ENCODE measurements at regions not wholly inside any gene's neighbourhood (a gene's known extent, or its start where the extent isn't known, plus 50 kb on each side); places are given as distances from the start of the nearest gene placed in this dataset.

DNA sequence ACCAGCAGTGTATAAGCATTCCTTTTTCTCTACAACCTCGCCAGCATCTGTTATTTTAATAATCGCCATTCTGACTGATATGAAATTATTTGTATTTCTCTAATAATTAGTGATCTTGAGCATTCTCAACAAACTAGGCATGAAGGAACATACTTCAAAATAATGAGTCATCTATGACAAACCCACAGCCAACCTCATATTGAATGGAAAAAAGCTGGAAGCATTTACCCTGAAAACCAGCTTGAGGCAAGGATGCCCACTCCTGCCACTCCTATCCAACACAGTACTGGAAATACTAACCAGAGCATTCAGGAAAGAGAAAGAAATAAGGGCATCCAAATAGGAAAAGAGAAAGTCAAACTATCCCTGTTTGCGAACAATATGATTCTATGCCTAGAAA lies 390.6 kb upstream of the ID4 start:
- Histone ChIP-seq H3K27me3 (replicated peaks; ENCODE audit: control insufficient read depth, insufficient read depth, low read length, poor library complexity, severe bottlenecking) (no peaks in the 10 kb centered on the region), H3K27ac (ENCODE audit: insufficient read depth, low read length, poor library complexity, severe bottlenecking) (no peak overlapping the region), H3K4me3 (ENCODE audit: insufficient read depth, low read depth, low read length, poor library complexity, severe bottlenecking) (no peak overlapping the region), H3K9me3 (ENCODE audit: control insufficient read depth, low read length) (no peaks in the 10 kb centered on the region), H3K4me1 (ENCODE audit: control insufficient read depth, insufficient read depth, low read length, poor library complexity, severe bottlenecking) (no peaks in the 10 kb centered on the region), H3K36me3 (ENCODE audit: control insufficient read depth, insufficient read depth, low read length) (no peaks in the 10 kb centered on the region)
- DNase-seq: no peak

- Histone ChIP-seq H3K36me3 (ENCODE audit: control insufficient read depth, insufficient read depth, low read length) (no peaks in the 10 kb centered on the region), H3K4me1 (ENCODE audit: control insufficient read depth, insufficient read depth, low read length, poor library complexity, severe bottlenecking) (no peaks in the 10 kb centered on the region), H3K27ac (ENCODE audit: insufficient read depth, low read length, poor library complexity, severe bottlenecking) (no peak overlapping the region), H3K4me3 (ENCODE audit: insufficient read depth, low read depth, low read length, poor library complexity, severe bottlenecking) (no peak overlapping the region), H3K9me3 (ENCODE audit: control insufficient read depth, low read length) (no peaks in the 10 kb centered on the region), H3K27me3 (replicated peaks; ENCODE audit: control insufficient read depth, insufficient read depth, low read length, poor library complexity, severe bottlenecking) (no peaks in the 10 kb centered on the region)
- no peak for DNase-seq
These were observed 386.5 kb upstream of the ID4 start for GRCh38 chr6:19450651-19451050.

DNA sequence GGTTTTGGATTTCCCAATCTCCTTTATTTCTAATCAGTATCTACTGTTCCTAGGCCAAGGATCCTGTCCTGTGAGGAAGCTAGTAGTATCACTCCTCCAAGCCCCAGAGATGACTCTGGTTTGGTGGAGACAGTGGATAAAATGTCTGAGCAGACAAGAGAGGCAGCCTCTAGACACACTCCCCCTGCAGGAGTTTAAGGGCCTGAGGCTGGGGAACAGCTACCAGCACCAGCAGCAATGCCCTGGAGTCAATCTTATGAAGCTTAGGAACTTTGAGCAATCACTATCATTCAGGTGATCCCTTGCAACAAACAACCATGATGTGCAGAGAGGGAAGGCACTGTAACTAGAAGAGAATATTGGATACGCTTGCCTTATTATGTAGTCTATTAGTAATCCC lies 384.7 kb upstream of the ID4 start:
- Histone ChIP-seq H3K36me3 (ENCODE audit: control insufficient read depth, insufficient read depth, low read length) (no peaks in the 10 kb centered on the region), H3K4me3 (ENCODE audit: insufficient read depth, low read depth, low read length, poor library complexity, severe bottlenecking) (no peak overlapping the region), H3K4me1 (ENCODE audit: control insufficient read depth, insufficient read depth, low read length, poor library complexity, severe bottlenecking) (no peaks in the 10 kb centered on the region), H3K27me3 (replicated peaks; ENCODE audit: control insufficient read depth, insufficient read depth, low read length, poor library complexity, severe bottlenecking) (no peaks in the 10 kb centered on the region), H3K9me3 (ENCODE audit: control insufficient read depth, low read length) (no peaks in the 10 kb centered on the region), H3K27ac (ENCODE audit: insufficient read depth, low read length, poor library complexity, severe bottlenecking) (no peak overlapping the region)
- DNase-seq: no peak

- no peak overlapping the region for H3K27ac ChIP-seq (ENCODE audit: insufficient read depth, low read length, poor library complexity, severe bottlenecking)
- DNase-seq: no peak
- no peaks in the 10 kb centered on the region for H3K36me3 ChIP-seq (ENCODE audit: control insufficient read depth, insufficient read depth, low read length)
- H3K9me3 ChIP-seq (ENCODE audit: control insufficient read depth, low read length): no peaks in the 10 kb centered on the region
- H3K4me1 ChIP-seq (ENCODE audit: control insufficient read depth, insufficient read depth, low read length, poor library complexity, severe bottlenecking): no peaks in the 10 kb centered on the region
- no peaks in the 10 kb centered on the region for H3K27me3 ChIP-seq (replicated peaks; ENCODE audit: control insufficient read depth, insufficient read depth, low read length, poor library complexity, severe bottlenecking)
- no peak overlapping the region for H3K4me3 ChIP-seq (ENCODE audit: insufficient read depth, low read depth, low read length, poor library complexity, severe bottlenecking)
These were observed 383.0 kb upstream of the ID4 start for GRCh38 chr6:19454001-19454720.

- Histone ChIP-seq H3K4me1 (ENCODE audit: control insufficient read depth, insufficient read depth, low read length, poor library complexity, severe bottlenecking) (no peaks in the 10 kb centered on the region), H3K36me3 (ENCODE audit: control insufficient read depth, insufficient read depth, low read length) (no peaks in the 10 kb centered on the region), H3K9me3 (ENCODE audit: control insufficient read depth, low read length) (no peaks in the 10 kb centered on the region), H3K27me3 (replicated peaks; ENCODE audit: control insufficient read depth, insufficient read depth, low read length, poor library complexity, severe bottlenecking) (no peaks in the 10 kb centered on the region), H3K27ac (ENCODE audit: insufficient read depth, low read length, poor library complexity, severe bottlenecking) (no peak overlapping the region), H3K4me3 (ENCODE audit: insufficient read depth, low read depth, low read length, poor library complexity, severe bottlenecking) (no peak overlapping the region)
- DNase-seq: no peak
These were observed 382.3 kb upstream of the ID4 start for GRCh38 chr6:19454721-19455392.

DNA sequence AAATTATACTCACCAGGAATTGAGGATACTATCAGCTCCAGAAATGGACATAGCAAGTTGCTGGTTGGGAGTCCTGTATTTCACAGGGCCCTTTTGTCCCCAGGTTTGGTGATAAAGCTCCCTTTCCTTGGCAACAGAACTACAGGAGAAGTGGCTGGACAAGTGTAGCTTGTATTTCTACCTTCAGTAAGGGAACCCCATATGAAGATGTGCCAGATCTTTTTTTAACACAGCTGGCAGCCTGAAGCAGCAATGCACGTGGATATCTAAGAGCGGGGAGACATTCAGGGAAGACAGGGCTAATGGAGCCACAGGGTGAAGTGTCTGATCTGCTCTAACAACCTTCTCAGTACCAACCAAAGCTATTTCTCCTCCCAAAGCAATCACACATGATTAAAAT lies 373.9 kb upstream of the ID4 start:
- Histone ChIP-seq H3K9me3 (ENCODE audit: control insufficient read depth, low read length) (no peaks in the 10 kb centered on the region), H3K27me3 (replicated peaks; ENCODE audit: control insufficient read depth, insufficient read depth, low read length, poor library complexity, severe bottlenecking) (no peaks in the 10 kb centered on the region), H3K27ac (ENCODE audit: insufficient read depth, low read length, poor library complexity, severe bottlenecking) (no peak overlapping the region), H3K4me3 (ENCODE audit: insufficient read depth, low read depth, low read length, poor library complexity, severe bottlenecking) (no peak overlapping the region), H3K4me1 (ENCODE audit: control insufficient read depth, insufficient read depth, low read length, poor library complexity, severe bottlenecking) (no peaks in the 10 kb centered on the region), H3K36me3 (ENCODE audit: control insufficient read depth, insufficient read depth, low read length) (no peaks in the 10 kb centered on the region)
- DNase-seq: no peak

DNA sequence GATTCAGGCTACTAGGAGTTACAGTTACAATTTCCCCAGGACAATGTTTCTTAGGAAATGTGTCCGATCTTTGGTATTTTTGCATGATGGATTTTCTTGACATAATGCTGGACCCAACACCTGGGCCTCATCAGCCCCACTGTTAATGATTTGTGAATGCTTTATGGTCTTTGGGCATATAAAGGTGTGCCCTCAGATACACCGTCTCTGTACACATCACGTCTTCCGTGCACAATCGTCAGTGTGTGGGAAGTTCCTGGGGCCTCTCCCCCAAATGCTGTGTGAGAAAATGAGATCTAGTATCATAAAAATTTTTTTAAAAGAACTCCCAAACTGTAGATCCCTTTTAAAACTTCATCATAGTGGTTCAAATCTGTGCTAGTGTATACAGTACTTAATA lies 373.2 kb upstream of the ID4 start:
- Histone ChIP-seq H3K4me1 (ENCODE audit: control insufficient read depth, insufficient read depth, low read length, poor library complexity, severe bottlenecking) (no peaks in the 10 kb centered on the region), H3K4me3 (ENCODE audit: insufficient read depth, low read depth, low read length, poor library complexity, severe bottlenecking) (no peak overlapping the region), H3K36me3 (ENCODE audit: control insufficient read depth, insufficient read depth, low read length) (no peaks in the 10 kb centered on the region), H3K9me3 (ENCODE audit: control insufficient read depth, low read length) (no peaks in the 10 kb centered on the region), H3K27me3 (replicated peaks; ENCODE audit: control insufficient read depth, insufficient read depth, low read length, poor library complexity, severe bottlenecking) (no peaks in the 10 kb centered on the region), H3K27ac (ENCODE audit: insufficient read depth, low read length, poor library complexity, severe bottlenecking) (no peak overlapping the region)
- DNase-seq: no peak

- no peak overlapping the region for H3K27ac ChIP-seq (ENCODE audit: insufficient read depth, low read length, poor library complexity, severe bottlenecking)
- no peaks in the 10 kb centered on the region for H3K27me3 ChIP-seq (replicated peaks; ENCODE audit: control insufficient read depth, insufficient read depth, low read length, poor library complexity, severe bottlenecking)
- H3K4me1 ChIP-seq (ENCODE audit: control insufficient read depth, insufficient read depth, low read length, poor library complexity, severe bottlenecking): no peaks in the 10 kb centered on the region
- no peaks in the 10 kb centered on the region for H3K9me3 ChIP-seq (ENCODE audit: control insufficient read depth, low read length)
- no peak overlapping the region for H3K4me3 ChIP-seq (ENCODE audit: insufficient read depth, low read depth, low read length, poor library complexity, severe bottlenecking)
- no peak for DNase-seq
- no peaks in the 10 kb centered on the region for H3K36me3 ChIP-seq (ENCODE audit: control insufficient read depth, insufficient read depth, low read length)
These were observed 371.9 kb upstream of the ID4 start for GRCh38 chr6:19465256-19465655.

DNA sequence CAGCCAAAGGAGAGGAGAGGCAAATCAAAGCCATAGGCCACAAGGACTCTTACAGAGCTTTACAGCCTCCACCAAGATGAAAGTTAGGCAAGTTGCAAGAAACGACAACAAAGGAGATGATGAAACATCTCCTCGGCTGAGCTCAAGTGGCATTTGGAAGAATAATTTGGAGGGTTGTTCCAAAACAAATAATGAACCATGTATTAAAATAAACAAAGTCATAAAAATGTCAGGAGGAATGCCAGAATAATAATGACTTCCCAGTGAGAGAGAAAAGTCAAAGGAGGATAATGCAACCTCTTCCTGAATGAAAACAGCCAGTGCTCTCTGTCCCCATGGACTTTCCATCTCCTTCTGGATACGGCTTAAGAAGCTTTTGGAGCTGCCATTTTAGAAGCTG lies 371.4 kb upstream of the ID4 start:
- no peaks in the 10 kb centered on the region for H3K27me3 ChIP-seq (replicated peaks; ENCODE audit: control insufficient read depth, insufficient read depth, low read length, poor library complexity, severe bottlenecking)
- H3K36me3 ChIP-seq (ENCODE audit: control insufficient read depth, insufficient read depth, low read length): no peaks in the 10 kb centered on the region
- H3K9me3 ChIP-seq (ENCODE audit: control insufficient read depth, low read length): no peaks in the 10 kb centered on the region
- no peak for DNase-seq
- H3K4me3 ChIP-seq (ENCODE audit: insufficient read depth, low read depth, low read length, poor library complexity, severe bottlenecking): no peak overlapping the region
- H3K4me1 ChIP-seq (ENCODE audit: control insufficient read depth, insufficient read depth, low read length, poor library complexity, severe bottlenecking): no peaks in the 10 kb centered on the region
- H3K27ac ChIP-seq (ENCODE audit: insufficient read depth, low read length, poor library complexity, severe bottlenecking): no peak overlapping the region

- no peaks in the 10 kb centered on the region for H3K9me3 ChIP-seq (ENCODE audit: control insufficient read depth, low read length)
- H3K4me3 ChIP-seq (ENCODE audit: insufficient read depth, low read depth, low read length, poor library complexity, severe bottlenecking): no peak overlapping the region
- no peak overlapping the region for H3K27ac ChIP-seq (ENCODE audit: insufficient read depth, low read length, poor library complexity, severe bottlenecking)
- DNase-seq: no peak
- H3K4me1 ChIP-seq (ENCODE audit: control insufficient read depth, insufficient read depth, low read length, poor library complexity, severe bottlenecking): no peaks in the 10 kb centered on the region
- no peaks in the 10 kb centered on the region for H3K36me3 ChIP-seq (ENCODE audit: control insufficient read depth, insufficient read depth, low read length)
- H3K27me3 ChIP-seq (replicated peaks; ENCODE audit: control insufficient read depth, insufficient read depth, low read length, poor library complexity, severe bottlenecking): no peaks in the 10 kb centered on the region
These were observed 366.8 kb upstream of the ID4 start for GRCh38 chr6:19470333-19470732.
